ENCODE measurements at regions not wholly inside any gene's neighbourhood (a gene's known extent, or its start where the extent isn't known, plus 50 kb on each side); places are given as distances from the start of the nearest gene placed in this dataset.

DNA sequence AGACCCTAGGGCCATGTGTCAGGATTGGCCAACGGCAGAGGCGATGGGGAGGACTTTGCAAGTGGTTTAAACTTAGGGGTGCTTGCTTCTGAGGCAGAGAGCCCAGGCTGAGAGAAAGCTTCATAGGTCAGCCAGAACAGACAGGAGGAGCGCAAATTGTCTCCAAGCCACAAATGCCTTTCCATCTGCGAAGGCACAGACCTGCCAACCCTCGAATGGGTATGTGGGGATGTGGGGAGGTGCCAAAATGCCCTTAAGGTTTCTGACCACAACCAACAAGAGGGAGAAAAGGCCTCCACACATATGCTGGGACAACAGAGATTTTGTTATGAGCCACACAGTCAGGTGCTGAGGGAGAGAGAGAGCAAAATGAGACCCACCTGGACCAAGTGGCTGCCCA, 283.6 kb downstream of the CYP26B1 start:
- DNase-seq (ENCODE audit: low spot score) = no peak

DNA sequence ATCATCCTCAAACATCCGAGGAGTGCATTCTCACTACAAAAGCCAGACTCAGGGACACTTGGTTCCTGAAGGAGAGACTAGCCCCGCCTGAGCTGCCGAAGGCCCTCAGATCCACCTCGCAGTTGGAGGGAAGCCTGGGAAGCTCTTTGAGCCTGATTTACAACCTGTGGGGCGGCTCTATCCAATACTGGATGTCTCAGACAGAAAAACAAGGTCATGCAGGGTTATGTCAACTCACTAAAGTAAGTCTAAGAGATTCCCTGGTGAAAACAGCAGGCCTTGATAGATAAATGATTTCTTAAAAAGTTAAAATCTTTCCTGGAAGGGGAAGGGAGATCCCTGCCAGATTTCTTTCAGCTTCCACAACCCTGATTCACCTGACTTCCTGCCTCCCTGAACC, 284.3 kb downstream of the CYP26B1 start:
- no peak for DNase-seq (ENCODE audit: low spot score)

GRCh38 chr2:71862921-71863320, 284.7 kb downstream of the CYP26B1 start:
- no peak for DNase-seq (ENCODE audit: low spot score)

GRCh38 chr2:71861186-71862160, 286.2 kb downstream of the CYP26B1 start:
- no peak for DNase-seq (ENCODE audit: low spot score)

DNA sequence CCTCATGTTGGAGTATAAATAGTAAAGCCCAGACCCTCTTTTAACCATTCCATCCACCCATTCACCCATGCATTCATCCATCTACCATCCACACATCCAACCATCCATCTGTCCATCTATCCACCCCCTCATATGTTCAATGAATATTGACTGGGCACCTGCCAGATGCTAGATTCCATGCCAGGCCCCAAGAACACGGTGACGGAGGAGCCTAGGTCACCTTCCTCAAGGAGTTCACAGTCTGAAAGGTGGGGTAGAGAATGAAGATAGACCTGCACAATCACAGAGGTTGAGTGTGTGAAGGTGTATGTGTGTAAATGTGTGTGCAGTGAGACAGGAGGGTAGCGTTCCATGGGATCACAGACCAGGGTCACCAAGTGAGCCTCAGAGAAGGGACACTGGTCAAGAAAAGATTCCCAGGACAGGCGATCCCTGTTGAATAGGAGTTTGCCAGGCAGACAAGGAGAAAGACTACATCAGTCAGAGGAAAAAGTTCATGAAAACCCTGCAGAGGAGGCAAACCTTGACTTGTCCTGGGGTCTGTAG, 287.2 kb downstream of the CYP26B1 start:
- no peak for DNase-seq (ENCODE audit: low spot score)

DNA sequence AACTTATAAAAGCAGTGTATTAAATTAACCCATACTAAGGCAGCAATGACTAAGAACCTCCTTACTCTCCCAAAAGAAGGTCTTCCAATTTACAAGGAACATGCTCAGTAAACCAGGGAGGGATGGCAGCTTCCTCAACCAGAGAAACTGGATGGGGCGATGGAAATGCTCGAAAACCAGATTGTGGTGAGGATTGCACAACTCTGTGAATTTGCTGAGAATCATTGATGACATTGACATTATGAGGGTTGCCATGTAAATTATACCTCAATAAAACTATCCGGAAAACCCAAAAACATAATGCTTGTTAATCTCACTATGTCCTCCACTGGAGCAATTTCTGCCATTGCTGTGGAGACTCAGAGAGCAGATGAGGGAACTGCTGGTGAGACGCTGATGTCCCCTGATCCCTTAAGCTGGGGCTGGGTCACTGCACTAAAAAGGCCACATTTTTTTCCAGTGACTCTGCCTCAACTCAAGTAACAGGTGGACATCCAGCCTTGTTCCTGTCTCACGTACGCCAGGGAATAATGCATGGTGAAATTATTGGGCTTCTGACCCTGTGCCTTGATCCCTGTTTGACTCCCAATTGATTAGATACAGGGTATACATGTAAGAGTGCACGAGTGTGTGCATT, 288.3 kb downstream of the CYP26B1 start:
- DNase-seq (ENCODE audit: low spot score) = no peak

DNA sequence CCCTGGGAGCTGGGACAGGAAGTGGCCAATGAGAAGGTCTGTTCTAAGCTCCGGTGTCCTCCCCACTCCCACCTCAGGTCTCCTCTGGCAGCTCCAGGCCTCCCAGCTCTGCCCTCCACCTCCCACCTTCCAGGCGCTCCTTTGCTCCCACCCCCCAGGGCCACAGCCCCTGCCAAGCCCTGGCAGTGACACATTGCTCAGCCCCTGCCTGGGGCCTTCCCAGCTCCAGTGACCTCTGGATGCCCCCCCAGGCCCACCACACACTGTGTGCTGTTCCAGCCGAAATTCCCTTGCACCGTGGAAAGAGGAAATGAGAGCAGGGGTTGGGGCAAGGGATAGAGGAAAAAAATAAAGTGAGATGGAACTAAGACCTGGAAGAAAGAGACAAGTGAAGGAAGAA, 289.6 kb downstream of the CYP26B1 start:
- DNase-seq (ENCODE audit: low spot score) = no peak

- DNase-seq (ENCODE audit: low spot score) = no peak
Observed at GRCh38 chr2:71857636-71858035, 290.0 kb downstream of the CYP26B1 start.

GRCh38 chr2:71856773-71857525, 290.7 kb downstream of the CYP26B1 start:
- DNase-seq (ENCODE audit: low spot score) = no peak

- DNase-seq (ENCODE audit: low spot score) = no peak
Observed at GRCh38 chr2:71853858-71854257, 293.8 kb downstream of the CYP26B1 start.

DNA sequence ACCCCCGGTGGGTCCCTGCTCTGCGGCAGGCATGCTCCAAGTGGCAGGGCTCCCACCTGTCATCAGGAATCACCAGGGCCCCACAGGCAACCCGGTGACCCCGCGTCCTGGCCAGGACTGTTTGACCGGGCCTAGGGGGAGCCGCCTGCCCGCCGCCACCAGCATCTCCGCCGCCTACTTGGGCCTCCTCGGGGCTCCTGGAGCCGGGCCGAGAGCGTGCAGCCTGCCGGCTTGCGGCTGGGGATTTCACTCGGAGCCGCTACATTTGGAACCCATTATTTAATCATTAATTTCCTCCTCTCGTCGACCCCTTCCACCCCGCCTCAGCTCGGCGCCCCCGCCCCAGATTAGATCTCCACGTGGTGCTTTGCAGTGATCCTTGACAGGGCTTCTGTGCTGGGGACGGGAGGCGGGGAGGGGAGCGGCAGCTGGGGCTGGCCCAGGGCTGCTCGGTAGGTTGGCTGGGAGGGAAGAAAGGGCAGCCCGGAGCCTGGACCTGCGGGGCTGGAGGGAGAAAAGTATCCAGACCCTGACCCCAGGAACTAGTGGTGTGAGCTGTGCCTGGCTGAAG, 295.4 kb downstream of the CYP26B1 start:
- no peak for DNase-seq (ENCODE audit: low spot score)

DNA sequence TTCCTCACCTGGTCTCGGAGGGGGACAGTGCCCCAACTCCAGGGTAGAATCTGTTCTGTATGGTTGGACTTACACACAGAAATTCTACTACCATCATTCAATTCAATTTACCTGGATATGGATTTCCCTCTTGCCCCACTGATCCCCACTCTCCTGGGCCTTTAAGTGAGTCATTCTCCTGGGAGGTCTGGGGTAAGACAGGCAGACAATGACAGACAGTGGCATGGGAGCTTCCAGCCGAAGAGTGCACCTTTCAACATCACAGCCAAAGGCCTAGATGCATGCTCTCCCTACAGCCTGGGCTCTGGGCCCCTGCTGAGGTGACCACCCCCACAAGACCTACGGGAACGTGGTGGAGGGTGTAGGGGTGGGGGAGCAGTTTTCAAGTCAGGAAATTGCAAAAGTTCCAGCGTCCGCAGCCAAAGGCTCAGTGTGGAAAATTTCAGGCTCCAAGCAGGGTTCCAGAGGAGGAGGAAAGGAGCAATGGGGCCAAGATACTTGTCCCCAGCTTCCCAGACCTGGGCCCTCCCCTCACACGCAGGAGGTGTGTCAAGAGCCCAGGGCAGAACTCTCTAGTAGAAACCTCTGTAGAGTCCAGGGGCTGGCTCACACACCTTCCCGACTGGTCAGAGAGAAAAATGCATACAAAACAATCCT, 296.4 kb downstream of the CYP26B1 start:
- DNase-seq (ENCODE audit: low spot score) = no peak

DNA sequence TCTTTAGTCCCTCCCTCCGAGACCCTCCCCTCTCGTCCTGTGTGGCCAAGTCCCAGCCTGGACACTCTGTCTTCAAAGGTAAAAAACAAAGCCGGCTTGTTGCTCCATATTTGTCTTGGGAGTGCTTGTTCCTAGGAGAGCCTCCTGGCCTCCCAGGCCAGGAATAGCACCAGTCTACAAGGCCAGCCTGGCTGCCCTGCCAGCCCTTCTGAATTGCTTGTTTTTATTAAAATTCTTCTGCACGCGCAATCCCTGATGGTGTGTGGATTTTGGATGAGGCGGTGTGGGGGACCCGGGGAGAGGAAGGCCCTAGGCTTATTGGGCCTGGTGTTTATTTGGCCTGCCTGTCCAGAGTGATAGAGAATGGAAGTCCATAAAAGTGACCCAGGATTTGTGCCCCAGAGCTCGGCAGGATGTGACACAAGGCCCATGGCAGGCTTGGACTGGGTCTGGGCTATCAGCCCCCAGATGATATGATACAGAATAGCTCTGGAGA, 297.3 kb downstream of the CYP26B1 start:
- no peak for DNase-seq (ENCODE audit: low spot score)

GRCh38 chr2:71849607-71850305, 297.9 kb downstream of the CYP26B1 start:
- DNase-seq (ENCODE audit: low spot score) = no peak

GRCh38 chr2:71849111-71849510, 298.6 kb downstream of the CYP26B1 start:
- no peak for DNase-seq (ENCODE audit: low spot score)

DNA sequence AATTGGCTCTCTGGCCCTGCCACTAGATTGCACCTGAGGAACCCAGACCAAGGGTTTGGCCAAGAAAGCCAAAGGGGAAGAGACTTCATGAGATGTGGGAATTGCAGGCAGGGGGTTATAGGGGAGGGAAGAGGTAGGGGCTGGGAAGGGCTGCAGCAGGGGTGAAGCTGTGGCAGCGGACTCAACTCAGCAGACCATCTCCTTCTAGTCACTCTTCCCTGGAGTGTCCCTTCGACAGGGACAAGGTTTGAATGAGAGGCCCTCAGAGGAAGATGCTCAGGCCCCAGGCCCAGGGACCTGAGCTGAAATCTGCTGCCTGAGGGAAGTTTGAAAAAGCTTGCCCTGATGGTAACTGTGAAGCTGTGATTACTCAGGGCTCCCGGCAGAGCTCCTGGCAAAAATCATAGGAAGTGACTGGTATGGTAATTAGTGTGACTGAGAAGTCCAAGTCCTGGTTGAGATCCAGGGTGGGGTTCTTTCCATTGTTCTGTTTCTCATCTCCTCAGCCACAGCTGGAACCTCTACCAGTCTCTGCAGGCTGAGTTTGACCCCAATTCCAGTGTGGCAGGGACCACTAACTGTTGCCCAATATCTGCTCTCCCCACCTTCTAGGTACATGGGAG, 300.9 kb downstream of the CYP26B1 start:
- DNase-seq (ENCODE audit: low spot score) = no peak

DNA sequence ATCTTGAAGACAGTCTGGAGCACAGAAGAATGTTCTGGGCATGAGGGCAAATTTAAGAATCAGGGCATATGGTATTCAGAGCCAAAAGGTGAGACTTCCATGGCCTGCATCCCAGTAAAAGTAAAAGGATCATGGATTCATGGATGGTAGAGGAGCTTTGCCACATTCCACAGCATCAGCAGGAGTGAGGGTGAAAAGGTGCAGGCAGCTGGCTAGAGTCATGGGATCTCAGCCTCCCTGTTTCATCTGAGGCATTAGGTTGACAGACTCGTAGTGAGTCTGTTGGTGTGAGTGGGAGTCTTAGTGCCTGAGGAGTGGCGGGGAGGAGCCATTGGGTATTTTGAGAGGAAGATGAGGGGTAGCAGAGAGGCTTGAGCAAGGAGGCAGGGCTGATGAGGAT, 301.6 kb downstream of the CYP26B1 start:
- no peak for DNase-seq (ENCODE audit: low spot score)

DNA sequence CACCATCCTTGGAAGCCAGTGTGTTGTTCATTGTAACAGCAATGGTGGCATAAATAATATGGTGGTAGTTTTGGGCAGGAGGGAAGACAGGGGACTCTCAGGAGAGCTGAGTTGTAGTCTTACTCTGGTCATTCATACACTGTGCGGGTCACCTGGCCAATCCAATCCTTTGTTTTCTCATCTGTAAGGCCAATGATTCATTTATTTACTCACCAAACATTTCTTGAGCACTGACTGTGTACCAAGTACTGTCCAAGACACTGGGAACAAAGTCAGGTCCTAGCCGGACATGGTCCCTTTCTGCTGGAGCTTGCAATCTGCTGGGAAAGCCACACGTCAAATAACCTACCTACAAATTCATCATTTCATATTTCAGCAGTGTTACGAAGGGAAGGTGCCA, 302.7 kb downstream of the CYP26B1 start:
- DNase-seq (ENCODE audit: low spot score) = no peak

GRCh38 chr2:71843391-71843850, 304.2 kb downstream of the CYP26B1 start:
- DNase-seq (ENCODE audit: low spot score) = no peak

- no peak for DNase-seq (ENCODE audit: low spot score)
Observed at GRCh38 chr2:71842744-71843143, 304.9 kb downstream of the CYP26B1 start.
